Activated T-cell treated with anti-CD3 and anti-CD28 coated beads, Interleukin-2, amount 50 U/mL, for 4 hours (primary cell): ENCODE measurements at regions not wholly inside any gene's neighbourhood (a gene's known extent, or its start where the extent isn't known, plus 50 kb on each side); places are given as distances from the start of the nearest gene placed in this dataset.
"Not testable (repeated sequence)": the region's sequence is repeated elsewhere in the genome, so short reads cannot be mapped to it uniquely, and the experiment has no call there.

Experiments
- ATAC-seq, 2 donors: fragments of 200-7000 bp; cut with Tn5 transposase; one replicate each; pipeline ENCODE4 v1.10.0; 2021
- DNase-seq: peaks from one replicate; pipeline ENCODE4 v3.0.0-alpha.2; 2020
- H3K27me3 Mint-ChIP-seq: one replicate; pipeline ENCODE4 v1.8.0; 2021; ENCODE audit warnings: low read depth, mixed read lengths
- H3K36me3 Mint-ChIP-seq: one replicate; pipeline ENCODE4 v1.8.0; 2022; ENCODE audit warnings: mixed read lengths; ENCODE audit not compliant: insufficient read depth
- H3K4me1 Mint-ChIP-seq: one replicate; pipeline ENCODE4 v1.8.0; 2021; ENCODE audit warnings: low read depth, mixed read lengths
- H3K4me3 Mint-ChIP-seq: one replicate; pipeline ENCODE4 v1.8.0; 2021; ENCODE audit warnings: mild to moderate bottlenecking, moderate library complexity, mixed read lengths
- H3K9me3 Mint-ChIP-seq: one replicate; pipeline ENCODE4 v1.8.0; 2021; ENCODE audit warnings: mixed read lengths

DNA sequence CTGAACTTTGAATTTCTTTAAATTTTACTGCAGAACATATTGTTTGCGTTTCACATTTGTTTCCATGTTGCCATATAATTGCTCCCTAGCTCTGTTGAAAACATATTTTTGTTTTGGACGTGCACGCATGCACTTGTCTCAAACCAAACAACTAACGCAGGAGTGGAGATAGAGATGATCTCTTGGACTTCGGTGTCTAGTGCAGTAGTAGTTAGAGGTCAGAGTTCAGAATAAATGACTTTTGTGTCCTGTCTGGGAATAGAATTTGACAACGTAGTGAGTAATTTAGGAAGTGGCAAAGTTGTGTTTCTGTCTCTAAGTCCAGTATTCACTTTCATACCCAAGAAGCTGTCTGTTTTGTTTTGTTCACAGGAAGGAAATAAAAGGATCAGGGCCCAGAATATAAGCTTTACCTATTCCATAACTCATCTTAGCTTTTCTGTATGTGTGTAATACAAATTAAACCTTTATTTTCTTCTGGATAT is 173.8 kb downstream of the AEBP2 start:
- ATAC-seq: no peak
- peaks cover 4% of the 10 kb centered on the region for H3K4me1 Mint-ChIP-seq
- no peak overlapping the region for H3K4me3 Mint-ChIP-seq
- H3K9me3 Mint-ChIP-seq: peaks cover 6% of the 10 kb centered on the region
- DNase-seq: no peak
- H3K36me3 Mint-ChIP-seq: peaks cover 15% of the 10 kb centered on the region
- no peaks in the 10 kb centered on the region for H3K27me3 Mint-ChIP-seq

- no peak for DNase-seq
- ATAC-seq: no peak
- no peaks in the 10 kb centered on the region for H3K27me3 Mint-ChIP-seq
- no peak overlapping the region for H3K4me3 Mint-ChIP-seq
- peaks cover 15% of the 10 kb centered on the region for H3K36me3 Mint-ChIP-seq
- H3K4me1 Mint-ChIP-seq: peaks cover 4% of the 10 kb centered on the region
- peaks cover 6% of the 10 kb centered on the region for H3K9me3 Mint-ChIP-seq
These were observed 175.5 kb downstream of the AEBP2 start for GRCh38 chr12:19614601-19615383.

DNA sequence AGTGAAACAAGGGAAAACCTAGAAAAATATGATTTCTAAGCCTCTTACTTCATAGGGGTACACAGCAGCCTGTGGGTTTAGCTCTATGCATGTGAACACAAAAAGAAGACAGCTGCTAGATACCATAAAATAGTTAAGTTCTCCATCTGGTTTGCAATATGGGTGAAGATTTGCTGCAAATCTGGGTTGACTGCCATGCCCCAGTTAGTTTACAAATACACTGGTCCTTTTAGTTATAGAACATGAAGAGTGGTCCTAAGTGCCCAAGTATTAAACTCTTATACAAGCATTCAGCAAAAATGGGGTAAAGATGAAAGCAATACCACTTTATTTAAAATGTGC is 176.1 kb downstream of the AEBP2 start:
- peaks cover 15% of the 10 kb centered on the region for H3K36me3 Mint-ChIP-seq
- peaks cover 6% of the 10 kb centered on the region for H3K9me3 Mint-ChIP-seq
- DNase-seq (no peak), ATAC-seq (no peak)
- no peaks in the 10 kb centered on the region for H3K27me3 Mint-ChIP-seq
- no peak overlapping the region for H3K4me3 Mint-ChIP-seq
- H3K4me1 Mint-ChIP-seq: peaks cover 4% of the 10 kb centered on the region

GRCh38 chr12:19616781-19617180 is 177.5 kb downstream of the AEBP2 start:
- ATAC-seq (no peak), DNase-seq (no peak)
- Mint-ChIP-seq H3K27me3 (no peaks in the 10 kb centered on the region), H3K36me3 (peaks cover 8% of the 10 kb centered on the region), H3K4me3 (no peak overlapping the region), H3K4me1 (peaks cover 4% of the 10 kb centered on the region), H3K9me3 (peaks cover under 1% of the 10 kb centered on the region)

DNA sequence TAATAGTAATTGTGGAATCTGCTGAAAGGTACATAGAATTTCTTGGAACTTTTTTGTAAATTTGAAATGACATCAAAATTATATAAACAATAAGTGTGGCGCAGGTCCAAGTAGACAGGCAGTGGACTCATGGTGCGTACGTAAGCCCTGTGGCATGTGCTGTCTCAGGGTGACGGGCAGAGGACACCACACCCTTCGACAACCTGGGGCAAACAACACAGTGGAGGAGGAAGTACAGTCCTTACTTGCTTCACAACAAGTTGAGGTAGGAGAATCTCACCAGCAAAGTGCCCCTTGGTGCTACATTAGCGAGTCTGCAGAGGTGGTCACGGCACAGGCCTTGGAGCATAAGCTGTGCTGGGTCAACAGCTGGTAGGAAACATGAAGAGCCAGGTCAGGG is 180.9 kb downstream of the AEBP2 start:
- Mint-ChIP-seq H3K36me3 (no peaks in the 10 kb centered on the region), H3K27me3 (no peaks in the 10 kb centered on the region), H3K9me3 (no peaks in the 10 kb centered on the region), H3K4me1 (peaks cover 4% of the 10 kb centered on the region), H3K4me3 (no peak overlapping the region)
- ATAC-seq (no peak), DNase-seq (no peak)

- Mint-ChIP-seq H3K36me3 (no peaks in the 10 kb centered on the region), H3K9me3 (no peaks in the 10 kb centered on the region), H3K4me3 (no peak overlapping the region), H3K4me1 (no peaks in the 10 kb centered on the region), H3K27me3 (no peaks in the 10 kb centered on the region)
- ATAC-seq (no peak), DNase-seq (no peak)
These were observed 184.6 kb downstream of the AEBP2 start for GRCh38 chr12:19623751-19624399.

GRCh38 chr12:19624491-19624890 is 185.2 kb downstream of the AEBP2 start:
- Mint-ChIP-seq H3K4me1 (no peaks in the 10 kb centered on the region), H3K4me3 (no peak overlapping the region)
- no peak for ATAC-seq

GRCh38 chr12:19625551-19625950 is 186.3 kb downstream of the AEBP2 start:
- ATAC-seq, H3K9me3 Mint-ChIP-seq, H3K27me3 Mint-ChIP-seq, H3K4me3 Mint-ChIP-seq, H3K36me3 Mint-ChIP-seq, H3K4me1 Mint-ChIP-seq, DNase-seq: not testable (repeated sequence)

More at GRCh38 chr12:19624491-19624890, 185.2 kb downstream of the AEBP2 start:
- Mint-ChIP-seq H3K36me3 (no peaks in the 10 kb centered on the region), H3K9me3 (no peaks in the 10 kb centered on the region), H3K27me3 (no peaks in the 10 kb centered on the region)
- no peak for DNase-seq

DNA sequence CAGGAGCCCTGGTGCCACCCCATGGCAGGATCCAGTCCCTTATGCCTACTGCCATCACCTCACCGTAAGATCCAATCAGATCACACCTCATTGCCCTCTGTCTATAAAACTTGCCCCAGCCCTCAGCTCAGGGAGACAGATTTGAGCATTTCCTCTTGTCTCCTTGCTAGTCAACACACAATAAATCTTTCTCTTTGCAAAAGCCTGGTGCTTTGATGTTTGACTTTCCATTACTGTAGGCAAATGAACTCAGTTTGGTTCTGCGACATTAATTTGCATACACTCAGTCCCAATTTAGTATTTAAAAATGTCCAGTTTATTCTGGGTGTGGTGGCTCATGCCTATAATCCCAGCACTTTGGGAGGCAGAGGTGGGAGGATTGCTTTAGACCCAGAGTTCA is 188.4 kb downstream of the AEBP2 start:
- Mint-ChIP-seq H3K4me3 (no peak overlapping the region), H3K36me3 (no peaks in the 10 kb centered on the region), H3K9me3 (no peaks in the 10 kb centered on the region), H3K4me1 (no peaks in the 10 kb centered on the region), H3K27me3 (no peaks in the 10 kb centered on the region)
- DNase-seq (no peak), ATAC-seq (no peak)

GRCh38 chr12:19630536-19630935 is 191.2 kb downstream of the AEBP2 start:
- ATAC-seq (no peak), DNase-seq (no peak)
- H3K27me3 Mint-ChIP-seq: no peaks in the 10 kb centered on the region
- no peak overlapping the region for H3K4me3 Mint-ChIP-seq
- H3K9me3 Mint-ChIP-seq: no peaks in the 10 kb centered on the region
- no peaks in the 10 kb centered on the region for H3K36me3 Mint-ChIP-seq
- no peaks in the 10 kb centered on the region for H3K4me1 Mint-ChIP-seq

- Mint-ChIP-seq H3K27me3 (no peaks in the 10 kb centered on the region), H3K36me3 (no peaks in the 10 kb centered on the region), H3K9me3 (no peaks in the 10 kb centered on the region), H3K4me1 (no peaks in the 10 kb centered on the region), H3K4me3 (no peak overlapping the region)
- ATAC-seq: no peak
- DNase-seq: no peak
These were observed 193.9 kb downstream of the AEBP2 start for GRCh38 chr12:19633194-19633593.

GRCh38 chr12:19633641-19634040 is 194.3 kb downstream of the AEBP2 start:
- DNase-seq (no peak), ATAC-seq (no peak)
- no peak overlapping the region for H3K4me3 Mint-ChIP-seq
- H3K27me3 Mint-ChIP-seq: no peaks in the 10 kb centered on the region
- no peaks in the 10 kb centered on the region for H3K36me3 Mint-ChIP-seq
- no peaks in the 10 kb centered on the region for H3K9me3 Mint-ChIP-seq
- no peaks in the 10 kb centered on the region for H3K4me1 Mint-ChIP-seq

DNA sequence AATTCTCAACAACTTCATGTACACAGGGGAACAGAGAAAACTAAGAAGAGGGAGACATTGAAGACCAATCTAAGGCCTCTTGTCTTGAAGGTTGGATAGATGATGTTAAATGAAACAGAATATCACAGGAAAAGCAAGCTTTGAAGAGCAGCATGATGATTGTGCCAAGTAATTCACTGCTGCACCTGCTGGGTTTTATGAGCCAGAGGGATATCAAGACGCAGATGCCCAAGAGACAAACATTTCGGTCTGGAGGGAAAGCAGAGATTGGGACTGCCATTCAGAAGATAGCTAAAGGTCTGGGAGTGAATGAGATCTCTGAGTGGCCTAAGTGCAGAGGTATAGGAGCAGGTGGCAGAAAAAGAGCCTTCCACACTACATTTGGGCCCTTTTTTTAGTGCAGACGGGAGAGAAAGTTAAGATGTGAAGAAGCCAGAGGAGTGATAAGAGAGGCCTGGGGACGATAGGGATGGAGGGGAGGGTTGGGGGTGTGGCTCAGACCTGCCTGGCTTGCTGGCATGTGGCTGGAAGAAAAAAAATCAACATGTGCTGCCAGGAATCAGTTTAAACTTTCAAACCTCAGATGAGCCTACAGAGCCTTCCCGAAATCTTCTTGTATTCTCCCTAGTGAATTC is 200.6 kb downstream of the AEBP2 start:
- no peaks in the 10 kb centered on the region for H3K4me1 Mint-ChIP-seq
- no peaks in the 10 kb centered on the region for H3K9me3 Mint-ChIP-seq
- H3K27me3 Mint-ChIP-seq: no peaks in the 10 kb centered on the region
- ATAC-seq (no peak), DNase-seq (no peak)
- H3K36me3 Mint-ChIP-seq: no peaks in the 10 kb centered on the region
- H3K4me3 Mint-ChIP-seq: no peak overlapping the region

- Mint-ChIP-seq H3K4me3 (no peak overlapping the region), H3K27me3 (no peaks in the 10 kb centered on the region), H3K9me3 (peaks cover 5% of the 10 kb centered on the region), H3K36me3 (peaks cover 2% of the 10 kb centered on the region), H3K4me1 (no peaks in the 10 kb centered on the region)
- no peak for ATAC-seq
- DNase-seq: no peak
These were observed 202.2 kb downstream of the AEBP2 start for GRCh38 chr12:19641235-19642080.
